AG09309 (cell line): ENCODE measurements at regions not wholly inside any gene's neighbourhood (a gene's known extent, or its start where the extent isn't known, plus 50 kb on each side); places are given as distances from the start of the nearest gene placed in this dataset.

ENCODE experiments used
- DNase-seq: peaks from one replicate; pipeline ENCODE4 v3.0.0-alpha.2; 2010; ENCODE audit warnings: low read depth
- H3K4me3 ChIP-seq: 2 replicates; pipeline ENCODE4 v1.5.1; 2011; ENCODE audit warnings: mild to moderate bottlenecking, low read depth, low read length, moderate library complexity; ENCODE audit not compliant: control insufficient read depth
- CTCF ChIP-seq: IDR thresholded peaks from 2 replicates; pipeline ENCODE4 v1.5.1; 2011; ENCODE audit warnings: mild to moderate bottlenecking, low read depth, low read length, inconsistent platforms; ENCODE audit not compliant: insufficient read depth, control insufficient read depth; ENCODE audit errors: missing control alignments

GRCh38 chr6:20024316-20024673 lies 187.1 kb downstream of the ID4 start:
- no peak for TF ChIP-seq CTCF
- no peak overlapping the region for H3K4me3 ChIP-seq
- DNase-seq = no peak

GRCh38 chr6:20024978-20025377 lies 187.3 kb downstream of the MBOAT1 start:
- TF ChIP-seq CTCF = no peak
- DNase-seq = no peak
- H3K4me3 ChIP-seq = no peak overlapping the region

GRCh38 chr6:20025681-20026080 lies 186.6 kb downstream of the MBOAT1 start:
- no peak overlapping the region for H3K4me3 ChIP-seq
- DNase-seq = no peak
- TF ChIP-seq CTCF = no peak

GRCh38 chr6:20028143-20028542 lies 184.1 kb downstream of the MBOAT1 start:
- no peak for TF ChIP-seq CTCF
- no peak overlapping the region for H3K4me3 ChIP-seq
- DNase-seq = no peak

GRCh38 chr6:20028562-20028961 lies 183.7 kb downstream of the MBOAT1 start:
- no peak for TF ChIP-seq CTCF
- DNase-seq = no peak

GRCh38 chr6:20029979-20030378 lies 182.3 kb downstream of the MBOAT1 start:
- no peak overlapping the region for H3K4me3 ChIP-seq
- no peak for TF ChIP-seq CTCF
- DNase-seq = no peak

More at GRCh38 chr6:20028562-20028961, 183.7 kb downstream of the MBOAT1 start:
- H3K4me3 ChIP-seq = no peak overlapping the region

GRCh38 chr6:20031342-20031741 lies 180.9 kb downstream of the MBOAT1 start:
- no peak for TF ChIP-seq CTCF
- DNase-seq = no peak
- H3K4me3 ChIP-seq = no peak overlapping the region
